ENCODE measurements at regions not wholly inside any gene's neighbourhood (a gene's known extent, or its start where the extent isn't known, plus 50 kb on each side); places are given as distances from the start of the nearest gene placed in this dataset.

GRCh38 chr3:165644331-165644730 is 192.9 kb downstream of the BCHE start:
- DNase-seq (ENCODE audit: low read depth), result no peak
- no peak for TF ChIP-seq CTCF (IDR thresholded peaks at IDR 0.05; ENCODE audit: low read depth, low read length, missing control alignments)
- no peak overlapping the region for H3K4me3 ChIP-seq (ENCODE audit: low read depth, low read length)

GRCh38 chr3:165643425-165643824 is 193.8 kb downstream of the BCHE start:
- TF ChIP-seq CTCF (IDR thresholded peaks at IDR 0.05; ENCODE audit: low read depth, low read length, missing control alignments), result no peak
- H3K4me3 ChIP-seq (ENCODE audit: low read depth, low read length), result no peak overlapping the region
- no peak for DNase-seq (ENCODE audit: low read depth)

GRCh38 chr3:165642761-165643420 is 194.3 kb downstream of the BCHE start:
- no peak for TF ChIP-seq CTCF (IDR thresholded peaks at IDR 0.05; ENCODE audit: low read depth, low read length, missing control alignments)
- no peak for DNase-seq (ENCODE audit: low read depth)
- H3K4me3 ChIP-seq (ENCODE audit: low read depth, low read length), result no peak overlapping the region

GRCh38 chr3:165641569-165642310 is 195.5 kb downstream of the BCHE start:
- no peak overlapping the region for H3K4me3 ChIP-seq (ENCODE audit: low read depth, low read length)
- no peak for DNase-seq (ENCODE audit: low read depth)
- no peak for TF ChIP-seq CTCF (IDR thresholded peaks at IDR 0.05; ENCODE audit: low read depth, low read length, missing control alignments)

- TF ChIP-seq CTCF (IDR thresholded peaks at IDR 0.05; ENCODE audit: low read depth, low read length, missing control alignments), result no peak
- no peak for DNase-seq (ENCODE audit: low read depth)
- H3K4me3 ChIP-seq (ENCODE audit: low read depth, low read length), result no peak overlapping the region
Measured at GRCh38 chr3:165640970-165641369, 196.3 kb downstream of the BCHE start.

- no peak for TF ChIP-seq CTCF (IDR thresholded peaks at IDR 0.05; ENCODE audit: low read depth, low read length, missing control alignments)
- DNase-seq (ENCODE audit: low read depth), result no peak
- no peak overlapping the region for H3K4me3 ChIP-seq (ENCODE audit: low read depth, low read length)
Measured at GRCh38 chr3:165640031-165640430, 197.2 kb downstream of the BCHE start.

- no peak for DNase-seq (ENCODE audit: low read depth)
- TF ChIP-seq CTCF (IDR thresholded peaks at IDR 0.05; ENCODE audit: low read depth, low read length, missing control alignments), result no peak
- no peak overlapping the region for H3K4me3 ChIP-seq (ENCODE audit: low read depth, low read length)
Measured at GRCh38 chr3:165638034-165638433, 199.2 kb downstream of the BCHE start.

All from GM12864 (cell line).